KMS-11 (cell line): ENCODE measurements at regions not wholly inside any gene's neighbourhood (a gene's known extent, or its start where the extent isn't known, plus 50 kb on each side); places are given as distances from the start of the nearest gene placed in this dataset.

Experiments used
- H2AFZ ChIP-seq: fragments of 200-600 bp; sonication (generic); 2 replicates; pipeline ENCODE4 v1.6.1; 2016; ENCODE audit warnings: antibody characterized with exemption, mixed run types, low read depth
- H3K27ac ChIP-seq: fragments of 200-600 bp; sonication (generic); 2 replicates; pipeline ENCODE4 v1.6.1; 2016; ENCODE audit warnings: mild to moderate bottlenecking, mixed run types
- H3K27me3 ChIP-seq: fragments of 200-600 bp; sonication (generic); 2 replicates; pipeline ENCODE4 v1.6.1; 2017; ENCODE audit warnings: mild to moderate bottlenecking, low read depth, mixed run types, moderate library complexity; ENCODE audit not compliant: insufficient read depth
- H3K36me3 ChIP-seq: fragments of 200-600 bp; sonication (generic); 2 replicates; pipeline ENCODE4 v1.6.1; 2017; ENCODE audit warnings: mild to moderate bottlenecking, mixed run types; ENCODE audit not compliant: insufficient read depth
- H3K4me1 ChIP-seq: fragments of 200-600 bp; sonication (generic); 2 replicates; pipeline ENCODE4 v1.6.1; 2016; ENCODE audit warnings: mild to moderate bottlenecking, low read depth, mixed run types; ENCODE audit not compliant: poor library complexity, severe bottlenecking
- H3K4me2 ChIP-seq: fragments of 200-600 bp; sonication (generic); 2 replicates; pipeline ENCODE4 v1.7.0; 2016; ENCODE audit warnings: mild to moderate bottlenecking, mixed run types
- H3K4me3 ChIP-seq: fragments of 200-600 bp; sonication (generic); IDR thresholded peaks from 2 replicates; pipeline ENCODE4 v1.6.1; 2017; ENCODE audit warnings: low read depth, low read length, mixed read lengths; ENCODE audit not compliant: insufficient read depth
- H3K79me2 ChIP-seq: fragments of 200-600 bp; sonication (generic); 2 replicates; pipeline ENCODE4 v1.6.1; 2016; ENCODE audit warnings: low read depth, mixed run types; ENCODE audit not compliant: insufficient read depth
- H3K9ac ChIP-seq: fragments of 200-600 bp; sonication (generic); 2 replicates; pipeline ENCODE4 v1.6.1; 2016; ENCODE audit warnings: mild to moderate bottlenecking, mixed run types
- H4K20me1 ChIP-seq: fragments of 200-600 bp; sonication (generic); 2 replicates; pipeline ENCODE4 v1.6.1; 2016; ENCODE audit warnings: mild to moderate bottlenecking, mixed run types; ENCODE audit not compliant: insufficient read depth
- CTCF ChIP-seq: fragments of 200-600 bp; sonication (generic); conservative IDR thresholded peaks from 2 replicates; pipeline ENCODE4 v1.6.1; 2017; ENCODE audit warnings: low read depth, mild to moderate bottlenecking, antibody characterized with exemption, low read length, moderate library complexity, mixed read lengths

GRCh38 chr6:106765496-106765895 is 136.1 kb downstream of the QRSL1 start:
- H2AFZ ChIP-seq, result no peak overlapping the region
- H4K20me1 ChIP-seq, result no peaks in the 10 kb centered on the region
- H3K4me2 ChIP-seq, result no peak overlapping the region
- H3K27me3 ChIP-seq, result no peaks in the 10 kb centered on the region
- no peak overlapping the region for H3K4me3 ChIP-seq
- no peaks in the 10 kb centered on the region for H3K4me1 ChIP-seq
- no peak overlapping the region for H3K27ac ChIP-seq
- no peaks in the 10 kb centered on the region for H3K36me3 ChIP-seq
- no peak for TF ChIP-seq CTCF
- no peak overlapping the region for H3K9ac ChIP-seq
- H3K79me2 ChIP-seq, result no peaks in the 10 kb centered on the region

GRCh38 chr6:106764353-106764980 is 135.1 kb downstream of the QRSL1 start:
- Histone ChIP-seq H3K4me2 (no peak overlapping the region), H3K4me3 (no peak overlapping the region)

GRCh38 chr6:106763361-106763760 is 134.0 kb downstream of the QRSL1 start:
- no peak for TF ChIP-seq CTCF
- H3K4me2 ChIP-seq, result no peak overlapping the region
- no peak overlapping the region for H2AFZ ChIP-seq
- no peaks in the 10 kb centered on the region for H3K4me1 ChIP-seq
- H3K27ac ChIP-seq, result no peak overlapping the region
- H4K20me1 ChIP-seq, result no peaks in the 10 kb centered on the region
- H3K36me3 ChIP-seq, result no peaks in the 10 kb centered on the region
- H3K27me3 ChIP-seq, result no peaks in the 10 kb centered on the region
- H3K4me3 ChIP-seq, result no peak overlapping the region
- H3K9ac ChIP-seq, result no peak overlapping the region
- H3K79me2 ChIP-seq, result no peaks in the 10 kb centered on the region

More at GRCh38 chr6:106764353-106764980, 135.1 kb downstream of the QRSL1 start:
- Histone ChIP-seq H3K79me2 (no peaks in the 10 kb centered on the region), H2AFZ (no peak overlapping the region), H4K20me1 (no peaks in the 10 kb centered on the region), H3K27me3 (no peaks in the 10 kb centered on the region), H3K4me1 (no peaks in the 10 kb centered on the region), H3K36me3 (no peaks in the 10 kb centered on the region), H3K9ac (no peak overlapping the region), H3K27ac (no peak overlapping the region)
- no peak for TF ChIP-seq CTCF

GRCh38 chr6:106761160-106761559 is 131.8 kb downstream of the QRSL1 start:
- no peak overlapping the region for H3K4me3 ChIP-seq
- H3K27me3 ChIP-seq, result no peaks in the 10 kb centered on the region
- H3K79me2 ChIP-seq, result no peaks in the 10 kb centered on the region
- no peak overlapping the region for H3K27ac ChIP-seq
- H2AFZ ChIP-seq, result no peak overlapping the region
- H3K4me1 ChIP-seq, result no peaks in the 10 kb centered on the region
- H4K20me1 ChIP-seq, result no peaks in the 10 kb centered on the region
- TF ChIP-seq CTCF, result no peak
- no peak overlapping the region for H3K9ac ChIP-seq
- no peaks in the 10 kb centered on the region for H3K36me3 ChIP-seq
- H3K4me2 ChIP-seq, result no peak overlapping the region
